ENCODE measurements at regions not wholly inside any gene's neighbourhood (a gene's known extent, or its start where the extent isn't known, plus 50 kb on each side); places are given as distances from the start of the nearest gene placed in this dataset.

DNA sequence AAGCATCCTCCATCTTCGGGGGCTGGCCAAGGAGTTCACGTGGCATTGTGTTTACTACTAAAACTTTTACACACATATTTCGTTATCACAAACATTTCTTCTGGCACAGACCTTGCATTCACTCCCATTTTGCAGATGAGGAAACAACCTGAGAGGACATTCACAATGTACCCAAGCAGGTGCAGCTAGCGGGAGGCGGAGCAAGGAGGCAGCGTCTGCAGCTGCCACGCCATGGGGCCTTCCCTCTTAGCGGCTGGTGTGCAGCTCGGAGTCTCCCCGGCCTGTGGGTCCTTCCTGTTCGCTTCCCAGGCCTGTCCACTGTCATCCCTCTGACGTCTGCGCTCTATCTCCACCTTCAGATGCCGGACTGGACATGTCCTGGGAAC is 807.8 kb downstream of the TBC1D22A start:
- TF ChIP-seq, protein P1, sequence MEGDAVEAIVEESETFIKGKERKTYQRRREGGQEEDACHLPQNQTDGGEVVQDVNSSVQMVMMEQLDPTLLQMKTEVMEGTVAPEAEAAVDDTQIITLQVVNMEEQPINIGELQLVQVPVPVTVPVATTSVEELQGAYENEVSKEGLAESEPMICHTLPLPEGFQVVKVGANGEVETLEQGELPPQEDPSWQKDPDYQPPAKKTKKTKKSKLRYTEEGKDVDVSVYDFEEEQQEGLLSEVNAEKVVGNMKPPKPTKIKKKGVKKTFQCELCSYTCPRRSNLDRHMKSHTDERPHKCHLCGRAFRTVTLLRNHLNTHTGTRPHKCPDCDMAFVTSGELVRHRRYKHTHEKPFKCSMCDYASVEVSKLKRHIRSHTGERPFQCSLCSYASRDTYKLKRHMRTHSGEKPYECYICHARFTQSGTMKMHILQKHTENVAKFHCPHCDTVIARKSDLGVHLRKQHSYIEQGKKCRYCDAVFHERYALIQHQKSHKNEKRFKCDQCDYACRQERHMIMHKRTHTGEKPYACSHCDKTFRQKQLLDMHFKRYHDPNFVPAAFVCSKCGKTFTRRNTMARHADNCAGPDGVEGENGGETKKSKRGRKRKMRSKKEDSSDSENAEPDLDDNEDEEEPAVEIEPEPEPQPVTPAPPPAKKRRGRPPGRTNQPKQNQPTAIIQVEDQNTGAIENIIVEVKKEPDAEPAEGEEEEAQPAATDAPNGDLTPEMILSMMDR (IDR thresholded peaks at IDR 0.05 in 8 of 11, conservative IDR thresholded peaks at IDR 0.05 in 3 of 11): no peak
- no peak for TF ChIP-seq POLR2A (IDR thresholded peaks at IDR 0.05)

Measured in spleen (tissue), 7 donors.